GM18502 (cell line): ENCODE measurements at regions not wholly inside any gene's neighbourhood (a gene's known extent, or its start where the extent isn't known, plus 50 kb on each side); places are given as distances from the start of the nearest gene placed in this dataset.

Source experiments
- ATAC-seq: cut with Tn5 transposase; IDR thresholded peaks from one replicate; pipeline ENCODE4 v1.9.1; 2021; ENCODE audit warnings: mild to moderate bottlenecking; ENCODE audit not compliant: unreplicated experiment, poor library complexity

GRCh38 chr16:59192551-59193199 is 458.6 kb upstream of the GOT2 start:
- peak; percentile 89 for ATAC-seq

GRCh38 chr16:59190731-59191130 is 456.6 kb upstream of the GOT2 start:
- ATAC-seq, result no peak

GRCh38 chr16:59188029-59188428 is 453.9 kb upstream of the GOT2 start:
- no peak for ATAC-seq

- no peak for ATAC-seq
These were observed 447.8 kb upstream of the GOT2 start for GRCh38 chr16:59181821-59182420.

- ATAC-seq, result no peak
These were observed 446.0 kb upstream of the GOT2 start for GRCh38 chr16:59180083-59180476.

- no peak for ATAC-seq
These were observed 445.4 kb upstream of the GOT2 start for GRCh38 chr16:59179446-59180082.

GRCh38 chr16:59173408-59173831 is 439.3 kb upstream of the GOT2 start:
- no peak for ATAC-seq

- ATAC-seq, result no peak
These were observed 436.1 kb upstream of the GOT2 start for GRCh38 chr16:59170099-59170712.

GRCh38 chr16:59169168-59169567 is 435.1 kb upstream of the GOT2 start:
- no peak for ATAC-seq

- ATAC-seq, result no peak
These were observed 434.5 kb upstream of the GOT2 start for GRCh38 chr16:59168461-59169114.

GRCh38 chr16:59164461-59164860 is 430.3 kb upstream of the GOT2 start:
- no peak for ATAC-seq

GRCh38 chr16:59163371-59164055 is 429.4 kb upstream of the GOT2 start:
- no peak for ATAC-seq

- no peak for ATAC-seq
These were observed 427.6 kb upstream of the GOT2 start for GRCh38 chr16:59161679-59162078.

GRCh38 chr16:59154295-59154694 is 420.2 kb upstream of the GOT2 start:
- no peak for ATAC-seq

GRCh38 chr16:59148769-59149155 is 414.6 kb upstream of the GOT2 start:
- no peak for ATAC-seq

GRCh38 chr16:59148056-59148768 is 414.1 kb upstream of the GOT2 start:
- no peak for ATAC-seq

GRCh38 chr16:59146140-59146539 is 412.0 kb upstream of the GOT2 start:
- no peak for ATAC-seq

- no peak for ATAC-seq
These were observed 410.7 kb upstream of the GOT2 start for GRCh38 chr16:59144841-59145240.

- no peak for ATAC-seq
These were observed 410.2 kb upstream of the GOT2 start for GRCh38 chr16:59144326-59144725.

GRCh38 chr16:59126486-59126885 is 392.4 kb upstream of the GOT2 start:
- ATAC-seq, result no peak
